Choroid plexus epithelial cell (primary cell): ENCODE measurements at regions not wholly inside any gene's neighbourhood (a gene's known extent, or its start where the extent isn't known, plus 50 kb on each side); places are given as distances from the start of the nearest gene placed in this dataset.

Source experiments
- DNase-seq: peaks from one replicate; pipeline ENCODE4 v3.0.0-alpha.2; 2010; ENCODE audit warnings: low read depth
- H3K4me3 ChIP-seq: 2 replicates; pipeline ENCODE4 v1.5.1; 2011; ENCODE audit warnings: low read depth, mild to moderate bottlenecking, control low read depth, low read length, moderate library complexity
- TF ChIP-seq, protein P1 (sequence below): conservative IDR thresholded peaks from 2 replicates; pipeline ENCODE4 v1.5.1; 2011; ENCODE audit warnings: low read depth, mild to moderate bottlenecking, control low read depth, inconsistent platforms, low read length, moderate library complexity

- no peak overlapping the region for H3K4me3 ChIP-seq
- DNase-seq, result no peak
- TF ChIP-seq, protein P1, sequence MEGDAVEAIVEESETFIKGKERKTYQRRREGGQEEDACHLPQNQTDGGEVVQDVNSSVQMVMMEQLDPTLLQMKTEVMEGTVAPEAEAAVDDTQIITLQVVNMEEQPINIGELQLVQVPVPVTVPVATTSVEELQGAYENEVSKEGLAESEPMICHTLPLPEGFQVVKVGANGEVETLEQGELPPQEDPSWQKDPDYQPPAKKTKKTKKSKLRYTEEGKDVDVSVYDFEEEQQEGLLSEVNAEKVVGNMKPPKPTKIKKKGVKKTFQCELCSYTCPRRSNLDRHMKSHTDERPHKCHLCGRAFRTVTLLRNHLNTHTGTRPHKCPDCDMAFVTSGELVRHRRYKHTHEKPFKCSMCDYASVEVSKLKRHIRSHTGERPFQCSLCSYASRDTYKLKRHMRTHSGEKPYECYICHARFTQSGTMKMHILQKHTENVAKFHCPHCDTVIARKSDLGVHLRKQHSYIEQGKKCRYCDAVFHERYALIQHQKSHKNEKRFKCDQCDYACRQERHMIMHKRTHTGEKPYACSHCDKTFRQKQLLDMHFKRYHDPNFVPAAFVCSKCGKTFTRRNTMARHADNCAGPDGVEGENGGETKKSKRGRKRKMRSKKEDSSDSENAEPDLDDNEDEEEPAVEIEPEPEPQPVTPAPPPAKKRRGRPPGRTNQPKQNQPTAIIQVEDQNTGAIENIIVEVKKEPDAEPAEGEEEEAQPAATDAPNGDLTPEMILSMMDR, result no peak
Observed at GRCh38 chr12:114747012-114747858, 63.3 kb upstream of the TBX3 start.

DNA sequence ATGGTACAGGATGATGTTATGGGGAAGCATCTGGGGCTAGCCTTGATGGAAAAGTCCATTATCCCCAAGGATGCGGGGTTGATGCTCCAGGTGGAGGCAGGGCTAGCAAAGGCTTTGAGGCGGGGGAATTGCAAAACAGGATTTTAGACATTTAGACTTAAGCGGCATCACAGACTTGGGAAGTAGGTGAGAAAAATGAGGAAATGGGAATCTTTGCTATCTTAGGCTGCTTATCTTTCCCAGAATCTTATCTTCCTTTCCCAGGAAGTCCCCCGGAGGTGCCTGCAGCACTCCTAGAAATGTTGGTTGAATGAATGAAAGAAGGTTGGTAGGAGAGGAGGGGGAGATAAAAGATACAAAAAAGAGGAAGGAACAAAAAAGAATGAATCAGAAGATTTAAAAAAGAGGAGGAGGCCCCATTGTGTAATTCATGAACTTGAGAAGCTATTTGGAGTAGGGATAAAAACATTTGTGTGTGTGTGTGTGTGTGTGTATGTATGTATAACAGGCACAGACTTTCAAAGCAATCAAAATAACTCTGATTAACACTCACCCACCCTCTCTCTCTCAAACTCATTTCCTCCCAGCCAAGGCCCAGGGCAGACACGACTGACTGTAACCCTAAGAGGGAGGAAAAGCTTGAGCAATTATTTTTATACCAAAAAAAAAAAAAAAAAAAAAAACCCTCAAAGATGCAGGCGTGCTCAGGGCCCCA lies 62.5 kb upstream of the TBX3 start:
- DNase-seq, result peak; percentile 36
- no peak overlapping the region for H3K4me3 ChIP-seq
- TF ChIP-seq, protein P1, result no peak

DNA sequence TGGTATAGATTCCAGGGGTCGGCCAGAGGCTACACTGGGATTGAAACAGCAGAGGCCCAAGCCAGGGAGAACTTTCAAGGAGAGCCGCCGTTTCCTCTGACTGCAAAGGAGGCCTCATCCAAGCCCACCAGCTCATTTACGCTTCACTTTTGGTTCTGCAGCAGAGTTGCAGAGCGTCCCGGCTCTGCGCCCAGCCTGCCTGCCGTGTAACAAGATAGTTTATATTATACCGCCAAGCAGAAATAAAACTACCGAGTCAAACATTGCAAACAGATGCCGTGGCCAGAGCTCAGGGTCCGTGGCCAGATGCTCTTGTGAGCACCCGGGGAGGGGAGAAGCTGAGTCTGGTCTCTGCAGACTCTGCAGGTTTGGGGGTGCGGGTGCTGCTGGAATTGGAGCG lies 60.7 kb upstream of the TBX3 start:
- TF ChIP-seq, protein P1, result no peak
- peak; percentile 51 for DNase-seq
- H3K4me3 ChIP-seq, result no peak overlapping the region

DNA sequence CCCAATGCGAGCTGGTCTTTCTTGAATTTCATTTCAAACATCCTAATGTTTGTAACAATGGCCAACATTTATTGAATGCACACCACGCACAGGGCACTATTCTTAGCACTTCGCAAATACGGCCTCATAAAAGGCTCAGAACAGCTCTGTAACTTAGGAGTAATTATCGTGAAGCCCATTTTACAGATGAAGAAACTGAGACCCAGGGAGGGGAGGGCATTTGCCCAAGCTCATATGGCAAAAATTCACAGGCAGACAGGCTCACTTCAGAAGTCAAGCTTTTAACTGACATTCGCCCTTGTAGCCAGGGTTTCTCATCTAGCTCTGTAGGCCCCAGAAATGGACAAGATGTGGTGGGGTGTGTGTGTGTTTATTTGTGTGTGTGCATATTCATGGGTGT lies 60.3 kb upstream of the TBX3 start:
- H3K4me3 ChIP-seq, result no peak overlapping the region
- TF ChIP-seq, protein P1, result no peak
- no peak for DNase-seq

DNA sequence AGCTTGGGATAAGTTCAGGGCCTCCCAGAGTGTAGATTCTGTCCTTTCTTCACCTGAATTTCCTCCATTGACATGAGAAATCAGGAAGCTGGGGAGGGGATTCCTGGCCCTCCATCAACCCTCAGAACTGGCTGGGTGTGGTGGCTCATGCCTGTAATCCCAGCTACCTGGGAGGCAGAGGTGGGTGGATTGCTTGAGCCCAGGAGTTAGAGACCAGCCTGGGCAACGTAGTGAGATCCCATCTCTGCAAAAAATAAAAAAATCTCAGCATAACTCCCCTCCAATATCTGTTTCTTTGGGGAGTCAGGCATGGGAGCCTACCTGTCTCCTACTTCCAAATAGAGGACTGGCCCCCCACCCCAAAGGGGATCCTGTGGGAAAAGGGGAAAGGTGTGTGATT lies 59.8 kb upstream of the TBX3 start:
- H3K4me3 ChIP-seq, result no peak overlapping the region
- DNase-seq, result no peak
- TF ChIP-seq, protein P1, result no peak

DNA sequence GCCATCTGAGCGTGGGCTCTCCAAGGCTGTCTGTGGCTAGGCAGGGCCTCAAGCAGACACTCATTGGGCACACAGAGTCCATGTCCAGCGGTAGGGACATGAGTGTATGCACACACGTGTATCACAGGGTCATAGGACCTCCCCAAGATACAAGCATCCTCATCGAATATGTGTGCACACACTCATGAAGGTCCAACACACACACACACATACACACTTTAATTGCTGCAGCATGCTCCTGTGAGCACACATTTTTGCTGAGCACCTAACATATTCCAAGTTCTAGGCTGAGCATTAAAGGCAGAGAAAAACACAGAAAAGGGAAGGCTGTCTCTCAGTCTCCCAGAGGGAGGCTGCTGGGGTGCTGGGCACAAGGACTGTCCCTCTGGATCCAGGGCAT lies 59.3 kb upstream of the TBX3 start:
- no peak overlapping the region for H3K4me3 ChIP-seq
- no peak for DNase-seq
- TF ChIP-seq, protein P1, result no peak
